Erythroblast (primary cell): ENCODE measurements at regions not wholly inside any gene's neighbourhood (a gene's known extent, or its start where the extent isn't known, plus 50 kb on each side); places are given as distances from the start of the nearest gene placed in this dataset.
A peak's percentile ranks its signal among the peaks of the same experiment; 100 is the strongest.

ENCODE experiments used
- DNase-seq, 2 experiments: peaks; one replicate each; lab custom pipeline; 2025; lab: John Stamatoyannopoulos, UW
- GATA1 ChIP-seq: IDR thresholded peaks from 2 replicates; pipeline ENCODE4 v1.6.1; 2011; ENCODE audit warnings: low read depth, mild to moderate bottlenecking, control low read depth, low read length, moderate library complexity
- POLR2A ChIP-seq: IDR thresholded peaks from 2 replicates; pipeline ENCODE4 v1.6.1; 2011; ENCODE audit warnings: mild to moderate bottlenecking, low read length

- TF ChIP-seq GATA1 (no peak), POLR2A (no peak)
- no peak for DNase-seq
These were observed 91.5 kb upstream of the IPO9 start for GRCh38 chr1:201737352-201738060.

- no peak for DNase-seq
- TF ChIP-seq POLR2A: no peak
- TF ChIP-seq GATA1: no peak
These were observed 89.9 kb upstream of the IPO9 start for GRCh38 chr1:201739080-201739479.

- no peak for TF ChIP-seq POLR2A
- no peak for TF ChIP-seq GATA1
- DNase-seq: peak in 1 of 2 experiments; percentile 5
These were observed 89.4 kb upstream of the IPO9 start for GRCh38 chr1:201739492-201740085.

- DNase-seq: no peak
- no peak for TF ChIP-seq POLR2A
- TF ChIP-seq GATA1: no peak
These were observed 88.8 kb upstream of the IPO9 start for GRCh38 chr1:201740086-201740541.

- DNase-seq: no peak
- TF ChIP-seq GATA1 (no peak), POLR2A (no peak)
These were observed 88.3 kb upstream of the IPO9 start for GRCh38 chr1:201740670-201741111.

- no peak for DNase-seq
- TF ChIP-seq POLR2A (no peak), GATA1 (no peak)
These were observed 87.1 kb upstream of the IPO9 start for GRCh38 chr1:201741763-201742342.

- TF ChIP-seq POLR2A: no peak
- no peak for TF ChIP-seq GATA1
- no peak for DNase-seq
These were observed 86.5 kb upstream of the IPO9 start for GRCh38 chr1:201742476-201742875.

GRCh38 chr1:201742955-201743805 is 85.8 kb upstream of the IPO9 start:
- TF ChIP-seq GATA1 (no peak), POLR2A (no peak)
- DNase-seq: no peak

- no peak for TF ChIP-seq GATA1
- TF ChIP-seq POLR2A: no peak
- no peak for DNase-seq
These were observed 83.9 kb upstream of the IPO9 start for GRCh38 chr1:201745023-201745422.

- TF ChIP-seq GATA1 (no peak), POLR2A (no peak)
- DNase-seq: no peak
These were observed 82.8 kb upstream of the IPO9 start for GRCh38 chr1:201746156-201746555.

GRCh38 chr1:201747261-201747660 is 81.7 kb upstream of the IPO9 start:
- DNase-seq: no peak
- TF ChIP-seq GATA1: no peak
- TF ChIP-seq POLR2A: no peak

- no peak for TF ChIP-seq GATA1
- TF ChIP-seq POLR2A: no peak
- no peak for DNase-seq
These were observed 80.6 kb upstream of the IPO9 start for GRCh38 chr1:201748335-201748734.

GRCh38 chr1:201749059-201749690 is 79.8 kb upstream of the IPO9 start:
- TF ChIP-seq GATA1: no peak
- TF ChIP-seq POLR2A: no peak
- DNase-seq: no peak
